ENCODE measurements at regions not wholly inside any gene's neighbourhood (a gene's known extent, or its start where the extent isn't known, plus 50 kb on each side); places are given as distances from the start of the nearest gene placed in this dataset.

DNA sequence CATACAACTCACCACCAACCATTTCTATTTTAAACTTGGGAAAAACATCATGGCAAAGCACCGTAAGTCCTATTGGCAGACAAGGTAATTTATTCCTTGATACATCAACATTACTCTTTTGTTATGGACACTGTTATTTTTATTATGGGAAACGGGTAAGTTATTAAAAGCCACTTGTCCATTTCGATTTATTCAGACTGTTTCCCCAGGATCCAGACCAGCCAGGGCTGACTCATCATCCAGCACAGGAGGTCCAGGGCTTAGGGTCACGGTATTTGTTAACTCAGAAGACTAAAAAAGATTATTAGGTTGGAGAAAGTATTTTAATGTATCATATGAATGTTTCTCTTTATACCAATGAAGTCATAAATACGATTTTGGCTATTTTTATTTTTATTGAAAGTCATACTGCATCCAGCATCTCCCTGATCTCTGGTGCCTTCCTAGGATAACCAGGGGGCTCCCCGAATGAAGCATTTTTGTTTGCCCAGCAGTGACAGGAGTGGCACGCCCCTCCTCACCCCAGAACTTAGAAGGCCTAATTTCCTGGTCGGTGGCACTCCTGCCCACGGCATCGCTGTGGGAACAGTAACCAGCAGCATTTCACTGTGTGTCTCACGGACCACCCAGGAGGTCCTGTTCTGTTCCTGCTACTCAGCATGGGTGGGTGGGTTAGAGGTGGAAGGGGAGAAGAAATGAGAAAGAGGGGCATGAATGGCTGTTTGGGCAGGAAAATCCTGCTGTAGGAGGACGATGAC, 446.1 kb downstream of the EIPR1 start:
- no peaks in the 10 kb centered on the region for H3K27me3 ChIP-seq (replicated peaks; ENCODE audit: insufficient read depth, low read length)
- TF ChIP-seq EZH2 (optimal IDR thresholded peaks at IDR 0.05; ENCODE audit: low read depth, low read length) = no peak
- TF ChIP-seq, protein P1, sequence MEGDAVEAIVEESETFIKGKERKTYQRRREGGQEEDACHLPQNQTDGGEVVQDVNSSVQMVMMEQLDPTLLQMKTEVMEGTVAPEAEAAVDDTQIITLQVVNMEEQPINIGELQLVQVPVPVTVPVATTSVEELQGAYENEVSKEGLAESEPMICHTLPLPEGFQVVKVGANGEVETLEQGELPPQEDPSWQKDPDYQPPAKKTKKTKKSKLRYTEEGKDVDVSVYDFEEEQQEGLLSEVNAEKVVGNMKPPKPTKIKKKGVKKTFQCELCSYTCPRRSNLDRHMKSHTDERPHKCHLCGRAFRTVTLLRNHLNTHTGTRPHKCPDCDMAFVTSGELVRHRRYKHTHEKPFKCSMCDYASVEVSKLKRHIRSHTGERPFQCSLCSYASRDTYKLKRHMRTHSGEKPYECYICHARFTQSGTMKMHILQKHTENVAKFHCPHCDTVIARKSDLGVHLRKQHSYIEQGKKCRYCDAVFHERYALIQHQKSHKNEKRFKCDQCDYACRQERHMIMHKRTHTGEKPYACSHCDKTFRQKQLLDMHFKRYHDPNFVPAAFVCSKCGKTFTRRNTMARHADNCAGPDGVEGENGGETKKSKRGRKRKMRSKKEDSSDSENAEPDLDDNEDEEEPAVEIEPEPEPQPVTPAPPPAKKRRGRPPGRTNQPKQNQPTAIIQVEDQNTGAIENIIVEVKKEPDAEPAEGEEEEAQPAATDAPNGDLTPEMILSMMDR (IDR thresholded peaks at IDR 0.05; ENCODE audit: low read length) = no peak
- no peak for TF ChIP-seq EZH2phosphoT487 (IDR thresholded peaks at IDR 0.05; ENCODE audit: low read length)
- no peak for DNase-seq
- no peaks in the 10 kb centered on the region for H3K79me2 ChIP-seq (ENCODE audit: low read length)
- no peaks in the 10 kb centered on the region for H3K9me3 ChIP-seq (replicated peaks; ENCODE audit: insufficient read depth, low read length)
- no peaks in the 10 kb centered on the region for H3F3A ChIP-seq (ENCODE audit: insufficient read depth, low read length)
- H3K36me3 ChIP-seq (replicated peaks; ENCODE audit: insufficient read depth, low read length) = no peaks in the 10 kb centered on the region
- H2AFZ ChIP-seq (ENCODE audit: low read length) = no peak overlapping the region
- no peak overlapping the region for H3K9ac ChIP-seq (ENCODE audit: low read length)
- H3K4me1 ChIP-seq (ENCODE audit: low read length) = no peaks in the 10 kb centered on the region
- no peak overlapping the region for H3K27ac ChIP-seq (ENCODE audit: low read length)
- no peak overlapping the region for H3K4me3 ChIP-seq (ENCODE audit: low read length)
- H3K9me2 ChIP-seq (replicated peaks; ENCODE audit: insufficient read depth, low read length) = no peaks in the 10 kb centered on the region
- H4K20me1 ChIP-seq (ENCODE audit: insufficient read depth, low read length) = no peaks in the 10 kb centered on the region
- no peak overlapping the region for H3K4me2 ChIP-seq (ENCODE audit: low read depth, low read length)

DNA sequence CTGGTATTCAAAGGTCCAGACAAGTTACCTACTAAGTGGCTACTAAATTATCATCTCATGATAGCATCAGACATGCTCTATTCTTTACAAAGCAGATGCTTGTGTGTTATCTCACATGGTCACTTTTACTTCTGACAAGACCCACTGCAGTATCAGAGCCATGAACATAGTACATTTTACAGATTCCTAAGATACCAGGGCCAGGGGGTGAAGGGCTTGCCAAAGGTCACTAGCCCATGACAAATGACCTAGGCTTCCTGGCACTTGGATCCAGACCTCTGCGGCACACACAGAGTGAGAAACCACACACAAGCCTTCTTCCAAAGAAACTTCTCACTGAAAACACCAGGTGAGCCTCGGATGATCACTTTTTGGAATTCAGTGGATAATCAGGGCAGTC, 446.8 kb downstream of the EIPR1 start:
- no peaks in the 10 kb centered on the region for H3K79me2 ChIP-seq (ENCODE audit: low read length)
- no peaks in the 10 kb centered on the region for H3K9me2 ChIP-seq (replicated peaks; ENCODE audit: insufficient read depth, low read length)
- H3K4me2 ChIP-seq (ENCODE audit: low read depth, low read length) = no peak overlapping the region
- no peaks in the 10 kb centered on the region for H3K27me3 ChIP-seq (replicated peaks; ENCODE audit: insufficient read depth, low read length)
- H3K4me3 ChIP-seq (ENCODE audit: low read length) = no peak overlapping the region
- no peaks in the 10 kb centered on the region for H3K4me1 ChIP-seq (ENCODE audit: low read length)
- no peak for DNase-seq
- H3K27ac ChIP-seq (ENCODE audit: low read length) = no peak overlapping the region
- H3K36me3 ChIP-seq (replicated peaks; ENCODE audit: insufficient read depth, low read length) = no peaks in the 10 kb centered on the region
- H3K9me3 ChIP-seq (replicated peaks; ENCODE audit: insufficient read depth, low read length) = no peaks in the 10 kb centered on the region
- no peaks in the 10 kb centered on the region for H3F3A ChIP-seq (ENCODE audit: insufficient read depth, low read length)
- H3K9ac ChIP-seq (ENCODE audit: low read length) = no peak overlapping the region
- H2AFZ ChIP-seq (ENCODE audit: low read length) = no peak overlapping the region
- H4K20me1 ChIP-seq (ENCODE audit: insufficient read depth, low read length) = no peaks in the 10 kb centered on the region
- TF ChIP-seq, protein P1 (IDR thresholded peaks at IDR 0.05; ENCODE audit: low read length) = no peak
- TF ChIP-seq EZH2 (optimal IDR thresholded peaks at IDR 0.05; ENCODE audit: low read depth, low read length) = no peak
- TF ChIP-seq EZH2phosphoT487 (IDR thresholded peaks at IDR 0.05; ENCODE audit: low read length) = no peak

DNA sequence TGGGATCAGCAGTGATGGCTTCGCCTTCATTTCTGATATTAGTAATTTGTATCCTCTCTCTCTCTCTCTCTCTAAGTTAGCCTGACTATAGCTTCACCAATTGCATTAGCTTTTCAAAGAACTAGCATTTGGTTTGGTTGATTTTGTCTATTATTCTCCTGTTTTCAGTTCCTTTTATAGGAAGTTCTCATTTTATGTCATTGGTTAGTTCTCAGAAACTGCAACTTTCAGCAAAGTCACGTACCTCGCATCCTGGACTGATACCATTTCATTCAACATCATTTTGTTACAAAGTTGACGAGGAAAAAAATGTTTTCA, 450.8 kb downstream of the EIPR1 start:
- Histone ChIP-seq H3K27ac (ENCODE audit: low read length) (no peak overlapping the region), H3K9me2 (replicated peaks; ENCODE audit: insufficient read depth, low read length) (no peaks in the 10 kb centered on the region), H3K79me2 (ENCODE audit: low read length) (no peaks in the 10 kb centered on the region), H3K36me3 (replicated peaks; ENCODE audit: insufficient read depth, low read length) (no peaks in the 10 kb centered on the region), H3K4me2 (ENCODE audit: low read depth, low read length) (no peak overlapping the region), H3F3A (ENCODE audit: insufficient read depth, low read length) (no peaks in the 10 kb centered on the region), H3K4me3 (ENCODE audit: low read length) (no peak overlapping the region), H3K9me3 (replicated peaks; ENCODE audit: insufficient read depth, low read length) (no peaks in the 10 kb centered on the region), H3K9ac (ENCODE audit: low read length) (no peak overlapping the region), H4K20me1 (ENCODE audit: insufficient read depth, low read length) (no peaks in the 10 kb centered on the region), H2AFZ (ENCODE audit: low read length) (no peak overlapping the region), H3K27me3 (replicated peaks; ENCODE audit: insufficient read depth, low read length) (no peaks in the 10 kb centered on the region), H3K4me1 (ENCODE audit: low read length) (no peaks in the 10 kb centered on the region)
- TF ChIP-seq EZH2 (optimal IDR thresholded peaks at IDR 0.05; ENCODE audit: low read depth, low read length) (no peak), EZH2phosphoT487 (IDR thresholded peaks at IDR 0.05; ENCODE audit: low read length) (no peak)
- TF ChIP-seq, protein P1 (IDR thresholded peaks at IDR 0.05; ENCODE audit: low read length) = no peak
- DNase-seq = no peak

Data from MM.1S (cell line).